Neural progenitor cell (in vitro differentiated cells): ENCODE measurements at regions not wholly inside any gene's neighbourhood (a gene's known extent, or its start where the extent isn't known, plus 50 kb on each side); places are given as distances from the start of the nearest gene placed in this dataset.

ENCODE experiments used
- DNase-seq: peaks from one replicate; pipeline ENCODE4 v3.0.0-alpha.2; 2016; ENCODE audit warnings: low spot score
- H2AFZ ChIP-seq: fragments of 200-600 bp; sonication (generic); replicated peaks from 2 replicates; pipeline ENCODE4 v1.6.1; 2016; ENCODE audit warnings: antibody characterized with exemption
- H3F3A ChIP-seq: fragments of 200-600 bp; sonication (generic); 2 replicates; pipeline ENCODE4 v1.6.1; 2016; ENCODE audit warnings: antibody characterized with exemption, low read depth
- H3K27ac ChIP-seq: fragments of 200-600 bp; sonication (generic); 2 replicates; pipeline ENCODE4 v1.5.1; 2016; ENCODE audit warnings: mild to moderate bottlenecking
- H3K27me3 ChIP-seq: fragments of 200-600 bp; sonication (generic); 2 replicates; pipeline ENCODE4 v1.6.1; 2016; ENCODE audit warnings: mild to moderate bottlenecking, moderate library complexity
- H3K36me3 ChIP-seq: fragments of 200-600 bp; sonication (generic); 2 replicates; pipeline ENCODE4 v1.5.1; 2016
- H3K4me1 ChIP-seq: fragments of 200-600 bp; sonication (generic); 2 replicates; pipeline ENCODE4 v1.6.1; 2016; ENCODE audit warnings: mixed run types
- H3K4me2 ChIP-seq: fragments of 200-600 bp; sonication (generic); 2 replicates; pipeline ENCODE4 v1.6.1; 2016
- H3K4me3 ChIP-seq: fragments of 200-600 bp; sonication (generic); 2 replicates; pipeline ENCODE4 v1.5.1; 2016
- H3K79me2 ChIP-seq: fragments of 200-600 bp; sonication (generic); 2 replicates; pipeline ENCODE4 v1.6.1; 2016; ENCODE audit warnings: low read depth
- H3K9ac ChIP-seq: fragments of 200-600 bp; sonication (generic); 2 replicates; pipeline ENCODE4 v1.6.1; 2016
- H3K9me3 ChIP-seq: fragments of 200-600 bp; sonication (generic); 2 replicates; pipeline ENCODE4 v1.5.1; 2016; ENCODE audit warnings: low read depth
- H4K20me1 ChIP-seq: fragments of 200-600 bp; sonication (generic); 2 replicates; pipeline ENCODE4 v1.6.1; 2016; ENCODE audit warnings: low read depth
- H3K27ac Mint-ChIP-seq: 3 replicates; pipeline ENCODE4 v1.8.0; 2021; ENCODE audit warnings: mixed read lengths
- H3K27me3 Mint-ChIP-seq: 2 replicates; pipeline ENCODE4 v1.8.0; 2022; ENCODE audit warnings: low read depth, mild to moderate bottlenecking, inconsistent platforms, moderate library complexity, mixed read lengths; ENCODE audit not compliant: insufficient read depth
- H3K36me3 Mint-ChIP-seq: 3 replicates; pipeline ENCODE4 v1.8.0; 2021; ENCODE audit warnings: mixed read lengths
- H3K4me1 Mint-ChIP-seq: 3 replicates; pipeline ENCODE4 v1.8.0; 2021; ENCODE audit warnings: mixed read lengths
- H3K4me3 Mint-ChIP-seq: 3 replicates; pipeline ENCODE4 v1.8.0; 2021; ENCODE audit warnings: mild to moderate bottlenecking, moderate library complexity, mixed read lengths
- H3K9me3 Mint-ChIP-seq: 3 replicates; pipeline ENCODE4 v1.8.0; 2020; ENCODE audit warnings: mixed read lengths
- EZH2 ChIP-seq: fragments of 200-600 bp; sonication (generic); IDR thresholded peaks from 2 replicates; pipeline ENCODE4 v1.6.1; 2017; ENCODE audit warnings: antibody characterized with exemption, mild to moderate bottlenecking, moderate library complexity
- EZH2phosphoT487 ChIP-seq: fragments of 200-600 bp; sonication (generic); IDR thresholded peaks from 2 replicates; pipeline ENCODE4 v1.6.1; 2017; ENCODE audit warnings: antibody characterized with exemption
- TF ChIP-seq, protein P1 (sequence below): fragments of 200-600 bp; sonication (generic); IDR thresholded peaks from 2 replicates; pipeline ENCODE4 v1.5.1; 2017; ENCODE audit warnings: antibody characterized with exemption, mild to moderate bottlenecking

DNA sequence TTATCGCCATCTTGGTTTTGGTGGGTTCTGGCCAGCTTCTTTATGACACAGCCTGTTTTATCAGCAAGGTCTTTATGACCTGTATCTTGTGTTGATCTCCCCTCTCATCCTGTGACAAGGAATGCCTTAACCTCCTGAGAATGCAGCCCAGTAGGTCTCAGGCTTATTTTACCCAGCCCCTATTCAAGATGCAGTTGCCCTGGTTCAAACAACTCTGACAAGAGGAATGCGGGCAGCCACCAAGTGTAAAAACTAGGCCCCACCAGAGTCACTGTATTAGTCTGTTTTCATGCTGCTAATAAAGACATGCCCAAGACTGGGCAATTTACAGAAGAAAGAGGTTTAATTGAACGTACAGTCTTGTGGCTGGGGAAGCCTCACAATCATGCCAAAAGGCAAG lies 671.3 kb downstream of the SORCS1 start:
- peaks cover 18% of the 10 kb centered on the region for H3K4me1 Mint-ChIP-seq
- no peaks in the 10 kb centered on the region for H3K9me3 Mint-ChIP-seq
- DNase-seq = no peak
- H3F3A ChIP-seq = no peaks in the 10 kb centered on the region
- no peaks in the 10 kb centered on the region for H3K79me2 ChIP-seq
- no peaks in the 10 kb centered on the region for H3K36me3 ChIP-seq
- H3K27me3 Mint-ChIP-seq = peaks cover 2% of the 10 kb centered on the region
- H3K4me2 ChIP-seq = no peak overlapping the region
- TF ChIP-seq, protein P1, sequence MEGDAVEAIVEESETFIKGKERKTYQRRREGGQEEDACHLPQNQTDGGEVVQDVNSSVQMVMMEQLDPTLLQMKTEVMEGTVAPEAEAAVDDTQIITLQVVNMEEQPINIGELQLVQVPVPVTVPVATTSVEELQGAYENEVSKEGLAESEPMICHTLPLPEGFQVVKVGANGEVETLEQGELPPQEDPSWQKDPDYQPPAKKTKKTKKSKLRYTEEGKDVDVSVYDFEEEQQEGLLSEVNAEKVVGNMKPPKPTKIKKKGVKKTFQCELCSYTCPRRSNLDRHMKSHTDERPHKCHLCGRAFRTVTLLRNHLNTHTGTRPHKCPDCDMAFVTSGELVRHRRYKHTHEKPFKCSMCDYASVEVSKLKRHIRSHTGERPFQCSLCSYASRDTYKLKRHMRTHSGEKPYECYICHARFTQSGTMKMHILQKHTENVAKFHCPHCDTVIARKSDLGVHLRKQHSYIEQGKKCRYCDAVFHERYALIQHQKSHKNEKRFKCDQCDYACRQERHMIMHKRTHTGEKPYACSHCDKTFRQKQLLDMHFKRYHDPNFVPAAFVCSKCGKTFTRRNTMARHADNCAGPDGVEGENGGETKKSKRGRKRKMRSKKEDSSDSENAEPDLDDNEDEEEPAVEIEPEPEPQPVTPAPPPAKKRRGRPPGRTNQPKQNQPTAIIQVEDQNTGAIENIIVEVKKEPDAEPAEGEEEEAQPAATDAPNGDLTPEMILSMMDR = no peak
- TF ChIP-seq EZH2 (no peak), EZH2phosphoT487 (no peak)
- no peak overlapping the region for H3K27ac ChIP-seq
- H3K4me3 ChIP-seq = no peak overlapping the region
- peak overlapping the region; percentile 54 for H2AFZ ChIP-seq
- no peaks in the 10 kb centered on the region for H3K9me3 ChIP-seq
- H3K27me3 ChIP-seq = no peaks in the 10 kb centered on the region
- H4K20me1 ChIP-seq = no peaks in the 10 kb centered on the region
- H3K4me3 Mint-ChIP-seq = no peak overlapping the region
- H3K9ac ChIP-seq = no peak overlapping the region
- H3K4me1 ChIP-seq = no peaks in the 10 kb centered on the region
- H3K36me3 Mint-ChIP-seq = no peaks in the 10 kb centered on the region
- no peak overlapping the region for H3K27ac Mint-ChIP-seq

DNA sequence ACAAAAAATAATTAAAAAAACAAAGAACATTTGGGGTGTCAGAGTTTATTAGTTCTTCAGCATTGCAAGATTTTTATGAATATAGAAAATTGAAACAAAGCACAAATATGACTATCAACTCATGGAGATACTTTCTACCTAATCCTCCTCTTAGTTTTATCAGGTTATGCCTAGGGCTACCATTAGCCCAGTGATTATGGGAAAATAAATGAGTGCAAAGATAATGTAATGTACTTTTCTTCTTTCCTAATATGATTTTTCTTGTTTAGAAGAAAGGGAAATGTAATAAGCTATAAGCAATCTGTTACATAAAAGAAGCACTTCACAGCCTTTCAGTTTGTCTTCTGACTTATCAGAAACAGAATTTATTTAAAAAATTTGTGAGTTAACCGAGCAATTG lies 676.8 kb downstream of the SORCS1 start:
- Mint-ChIP-seq H3K4me1 (peaks cover 2% of the 10 kb centered on the region), H3K27ac (no peak overlapping the region), H3K4me3 (no peak overlapping the region), H3K9me3 (no peaks in the 10 kb centered on the region), H3K27me3 (no peaks in the 10 kb centered on the region), H3K36me3 (no peaks in the 10 kb centered on the region)
- Histone ChIP-seq H3F3A (no peaks in the 10 kb centered on the region), H3K9me3 (no peaks in the 10 kb centered on the region), H3K27me3 (no peaks in the 10 kb centered on the region), H3K9ac (no peak overlapping the region), H3K4me1 (no peaks in the 10 kb centered on the region), H2AFZ (no peak overlapping the region), H4K20me1 (no peaks in the 10 kb centered on the region), H3K36me3 (no peaks in the 10 kb centered on the region), H3K79me2 (no peaks in the 10 kb centered on the region), H3K27ac (no peak overlapping the region), H3K4me2 (no peak overlapping the region), H3K4me3 (no peak overlapping the region)
- TF ChIP-seq, protein P1 = no peak
- DNase-seq = no peak

DNA sequence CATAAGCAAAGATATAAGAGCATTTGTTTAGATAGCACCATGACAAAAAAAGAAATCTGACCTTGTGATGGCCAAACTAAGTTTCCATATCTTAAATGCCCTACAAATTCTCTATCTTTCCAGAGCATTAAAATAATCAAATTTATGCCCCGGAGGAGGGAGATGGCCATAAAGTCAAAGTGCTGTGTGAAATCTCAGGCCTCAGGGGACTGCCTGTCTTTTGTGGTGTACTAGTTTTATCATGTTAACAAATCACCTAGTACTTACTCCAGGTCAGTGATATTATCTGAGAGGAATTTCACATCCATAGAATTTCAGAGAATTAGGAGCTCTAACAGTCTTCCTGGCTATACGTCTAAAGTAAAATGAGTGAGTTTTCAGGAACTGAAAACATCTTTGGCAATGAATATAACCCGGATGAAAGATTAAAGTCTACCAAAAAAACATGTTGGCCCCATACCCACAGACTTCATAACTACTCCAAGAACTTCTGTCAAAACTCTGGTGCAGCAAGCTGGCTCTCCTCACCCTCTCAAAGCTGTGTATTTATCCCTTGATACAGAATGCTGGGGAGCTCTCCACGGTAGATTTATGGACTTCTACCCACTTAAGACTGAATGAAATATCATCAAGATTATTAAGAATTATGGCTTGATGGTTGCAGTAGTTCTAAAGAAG lies 682.8 kb downstream of the SORCS1 start:
- Histone ChIP-seq H3K4me3 (no peak overlapping the region), H3K36me3 (no peaks in the 10 kb centered on the region), H3F3A (no peaks in the 10 kb centered on the region), H3K27ac (no peak overlapping the region), H3K9me3 (no peaks in the 10 kb centered on the region), H3K4me2 (no peak overlapping the region), H2AFZ (no peak overlapping the region), H3K27me3 (no peaks in the 10 kb centered on the region), H3K79me2 (no peaks in the 10 kb centered on the region), H3K9ac (no peak overlapping the region), H4K20me1 (no peaks in the 10 kb centered on the region), H3K4me1 (no peaks in the 10 kb centered on the region)
- no peaks in the 10 kb centered on the region for H3K9me3 Mint-ChIP-seq
- no peak overlapping the region for H3K27ac Mint-ChIP-seq
- TF ChIP-seq EZH2 = no peak
- TF ChIP-seq, protein P1 = no peak
- no peak for TF ChIP-seq EZH2phosphoT487
- H3K4me3 Mint-ChIP-seq = no peak overlapping the region
- peaks cover 3% of the 10 kb centered on the region for H3K27me3 Mint-ChIP-seq
- no peaks in the 10 kb centered on the region for H3K36me3 Mint-ChIP-seq
- DNase-seq = no peak
- H3K4me1 Mint-ChIP-seq = no peaks in the 10 kb centered on the region
